Psoas muscle (tissue), 7 donors: ENCODE measurements at regions not wholly inside any gene's neighbourhood (a gene's known extent, or its start where the extent isn't known, plus 50 kb on each side); places are given as distances from the start of the nearest gene placed in this dataset.

Source experiments
- ATAC-seq, 4 donors: fragments of 200-7000 bp; cut with Tn5 transposase; one replicate each; pipeline ENCODE4 v1.9.1; 2020; ENCODE audit warnings: moderate library complexity in 3 of 4, mild to moderate bottlenecking in 2 of 4
- DNase-seq, 2 donors: peaks; one replicate each; pipeline ENCODE4 v3.0.0-alpha.2; 2020
- H3K27ac ChIP-seq: fragments of 200-600 bp; one replicate; pipeline ENCODE4 v1.8.0; 2022
- H3K27me3 ChIP-seq, 3 donors: fragments of 200-600 bp in 1 of 3; one replicate each; pipeline versions ENCODE4 v1.6.1 to v1.8.0; 2013 to 2022; ENCODE audit warnings: low read length in 2 of 3, mild to moderate bottlenecking in 2 of 3, moderate library complexity in 1 of 3; ENCODE audit not compliant: insufficient read depth in 3 of 3
- H3K36me3 ChIP-seq, 2 donors: fragments of 200-600 bp in 1 of 2; one replicate each; pipeline versions ENCODE4 v1.6.1 to v1.8.0; 2013 to 2022; ENCODE audit warnings: low read depth in 1 of 2, mild to moderate bottlenecking in 1 of 2, moderate library complexity in 1 of 2; ENCODE audit not compliant: insufficient read depth in 1 of 2
- H3K4me1 ChIP-seq: fragments of 200-600 bp; one replicate; pipeline ENCODE4 v1.8.0; 2022
- H3K4me3 ChIP-seq: fragments of 200-600 bp; one replicate; pipeline ENCODE4 v1.8.0; 2022; ENCODE audit warnings: mild to moderate bottlenecking
- H3K9me3 ChIP-seq: fragments of 200-600 bp; one replicate; pipeline ENCODE4 v1.8.0; 2022
- CTCF ChIP-seq: fragments of 200-600 bp; IDR thresholded peaks from one replicate; pipeline ENCODE4 v1.8.0; 2022; ENCODE audit warnings: antibody characterized with exemption
- WGBS, 3 donors: extraction: QIAGEN DNeasy Blood & Tissue Kit; methylation state at CpG; one replicate each; pipeline versions ENCODE4 v1.1.6 to v1.1.7; 2013; 5-methylcytosine and 5-hydroxymethylcytosine counted together
- intact Hi-C, 2 donors: fragments of 100-400 bp; cut with DNase I; formaldehyde crosslinking; loops; one replicate each; pipeline versions ENCODE4 v1.11.0 to v1.14.2; 2022
- donor health status: healthy with polysubstance abuse.
- donor health status: DM: no; HTN: no; CAD: no; lungs with moderate emphysema.
- donor health status: Bipolar disorder and iron deficiency.
- donor health status: healthy.
- donor health status: DM: yes; HTN: yes; CAD: no.
- donor health status: DM: no; HTN: no; CAD: no.
- donor health status: DM: yes; HTN: yes; CAD: no.

- Histone ChIP-seq H3K9me3 (no peaks in the 10 kb centered on the region), H3K36me3 (no peaks in the 10 kb centered on the region), H3K4me1 (peaks cover 6% of the 10 kb centered on the region), H3K4me3 (no peak overlapping the region), H3K27me3 (peaks cover 0 to 23% (median 6%) of the 10 kb centered on the region in 3 donors), H3K27ac (no peak overlapping the region)
- no peak for DNase-seq
- TF ChIP-seq CTCF, result no peak
- no peak for ATAC-seq
- 69 to 84% (median 81%) methylated on average over 5 of the region's 5 CpGs for WGBS, 3 donors
- intact Hi-C loops, result no loop called here
Measured at GRCh38 chr21:43321111-43321510, 105.8 kb downstream of the SIK1 start.

DNA sequence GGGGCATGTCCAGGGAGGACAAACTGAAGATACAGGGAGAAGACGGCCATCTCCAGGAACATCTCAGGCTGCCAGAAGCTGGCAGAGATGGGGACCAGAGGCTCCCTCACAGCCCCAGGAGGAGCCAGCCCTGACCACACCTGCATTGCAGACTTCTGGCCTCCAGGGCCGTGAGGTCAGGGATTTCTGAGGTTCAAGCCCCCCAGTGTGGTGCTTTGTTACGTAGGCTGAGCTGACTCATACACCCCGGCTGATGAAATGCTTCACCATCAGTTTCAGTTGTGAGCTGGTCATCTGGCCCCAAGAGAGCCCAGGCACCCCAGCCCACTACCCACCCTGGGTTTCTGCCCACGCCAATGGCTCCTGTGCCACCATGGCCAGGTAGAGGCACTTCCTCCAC lies 106.4 kb downstream of the SIK1 start:
- WGBS, 3 donors, result 95 to 98% (median 98%) methylated on average over 5 of the region's 5 CpGs
- Histone ChIP-seq H3K27me3 (peaks cover 0 to 27% (median 6%) of the 10 kb centered on the region in 3 donors), H3K27ac (no peak overlapping the region), H3K36me3 (no peaks in the 10 kb centered on the region), H3K4me3 (no peak overlapping the region), H3K9me3 (no peaks in the 10 kb centered on the region), H3K4me1 (peaks cover 6% of the 10 kb centered on the region)
- ATAC-seq, result no peak
- TF ChIP-seq CTCF, result no peak
- intact Hi-C loops, result no loop called here
- DNase-seq, result peak in 1 of 2 donors; percentile 7

GRCh38 chr21:43318841-43319781 lies 107.8 kb downstream of the SIK1 start:
- DNase-seq (peak; percentile 45 to 58), ATAC-seq (peak in 1 of 4 donors; percentile 40)
- no peaks in the 10 kb centered on the region for H3K36me3 ChIP-seq
- TF ChIP-seq CTCF, result no peak
- H3K9me3 ChIP-seq, result no peaks in the 10 kb centered on the region
- no peak overlapping the region for H3K4me3 ChIP-seq
- peak overlapping the region; percentile 50 for H3K27ac ChIP-seq
- H3K27me3 ChIP-seq, result peaks cover 0 to 27% (median 6%) of the 10 kb centered on the region in 3 donors
- peaks cover 6% of the 10 kb centered on the region for H3K4me1 ChIP-seq
- intact Hi-C loops, result no loop called here
- WGBS, 3 donors, result 22 to 36% (median 23%) methylated on average over 32 of the region's 32 CpGs

- Histone ChIP-seq H3K4me1 (peaks cover 4% of the 10 kb centered on the region), H3K27ac (no peak overlapping the region), H3K4me3 (no peak overlapping the region), H3K27me3 (peaks cover 0 to 27% (median 6%) of the 10 kb centered on the region in 3 donors), H3K9me3 (no peaks in the 10 kb centered on the region), H3K36me3 (no peaks in the 10 kb centered on the region)
- DNase-seq (no peak), ATAC-seq (no peak)
- 95 to 96% (median 96%) methylated on average over 7 of the region's 7 CpGs for WGBS, 3 donors
- intact Hi-C loops, result no loop called here
- no peak for TF ChIP-seq CTCF
Measured at GRCh38 chr21:43318368-43318767, 108.6 kb downstream of the SIK1 start.
